Epithelial cell of proximal tubule (primary cell): ENCODE measurements at regions not wholly inside any gene's neighbourhood (a gene's known extent, or its start where the extent isn't known, plus 50 kb on each side); places are given as distances from the start of the nearest gene placed in this dataset.

Source experiments
- DNase-seq: peaks from one replicate; pipeline ENCODE4 v3.0.0-alpha.2; 2011; ENCODE audit warnings: low read depth
- H3K4me3 ChIP-seq: 2 replicates; pipeline ENCODE4 v1.5.1; 2011; ENCODE audit warnings: low read depth, mild to moderate bottlenecking, low read length
- TF ChIP-seq, protein P1 (sequence below): conservative IDR thresholded peaks from 2 replicates; pipeline ENCODE4 v1.5.1; 2012; ENCODE audit warnings: low read depth, mild to moderate bottlenecking, low read length

DNA sequence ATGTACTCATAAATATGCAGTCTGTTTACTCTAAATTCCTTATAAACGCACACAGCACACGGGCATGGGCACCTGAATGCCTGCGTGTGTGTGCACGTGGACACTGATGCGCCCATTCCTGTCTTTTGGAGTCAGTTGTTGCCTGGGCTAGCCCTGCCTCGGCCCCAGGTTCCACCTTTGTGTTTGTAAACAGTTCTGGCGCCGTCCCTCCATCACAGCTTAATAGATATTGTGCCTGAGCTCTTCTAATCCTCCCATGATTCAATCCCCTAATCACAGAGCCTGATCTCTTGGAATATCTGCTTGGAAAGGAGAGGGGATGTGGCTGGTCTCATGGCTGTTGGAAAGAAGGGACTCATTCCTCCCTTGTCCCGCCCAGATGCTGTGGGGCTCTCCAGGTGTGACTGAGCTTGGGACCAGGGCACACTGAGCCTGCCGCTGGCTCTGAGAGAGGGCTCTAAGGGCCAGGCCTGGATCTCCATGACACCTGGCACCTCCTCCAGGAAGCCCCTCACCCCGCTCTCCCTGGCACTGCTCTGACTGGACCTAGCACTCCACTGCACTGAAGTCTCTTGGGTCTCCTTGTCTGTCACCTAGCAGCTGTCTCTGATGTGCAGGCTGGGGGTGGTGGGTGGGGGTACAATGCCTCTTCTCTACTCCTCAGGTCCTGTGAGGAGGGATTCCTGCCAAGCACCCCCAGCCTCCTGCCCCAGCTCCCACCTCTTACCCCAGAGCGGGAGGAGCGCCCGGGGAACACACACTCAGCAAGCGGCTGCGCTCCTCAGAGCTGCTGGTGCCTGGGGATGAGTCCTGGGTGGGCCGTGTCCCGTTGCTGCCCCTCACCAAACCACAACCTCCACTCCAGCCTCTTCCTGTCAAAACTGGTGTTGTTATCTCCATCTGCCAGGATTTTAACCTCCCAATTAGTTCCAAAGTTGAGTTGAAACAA, 181.3 kb downstream of the INHBB start:
- TF ChIP-seq, protein P1, sequence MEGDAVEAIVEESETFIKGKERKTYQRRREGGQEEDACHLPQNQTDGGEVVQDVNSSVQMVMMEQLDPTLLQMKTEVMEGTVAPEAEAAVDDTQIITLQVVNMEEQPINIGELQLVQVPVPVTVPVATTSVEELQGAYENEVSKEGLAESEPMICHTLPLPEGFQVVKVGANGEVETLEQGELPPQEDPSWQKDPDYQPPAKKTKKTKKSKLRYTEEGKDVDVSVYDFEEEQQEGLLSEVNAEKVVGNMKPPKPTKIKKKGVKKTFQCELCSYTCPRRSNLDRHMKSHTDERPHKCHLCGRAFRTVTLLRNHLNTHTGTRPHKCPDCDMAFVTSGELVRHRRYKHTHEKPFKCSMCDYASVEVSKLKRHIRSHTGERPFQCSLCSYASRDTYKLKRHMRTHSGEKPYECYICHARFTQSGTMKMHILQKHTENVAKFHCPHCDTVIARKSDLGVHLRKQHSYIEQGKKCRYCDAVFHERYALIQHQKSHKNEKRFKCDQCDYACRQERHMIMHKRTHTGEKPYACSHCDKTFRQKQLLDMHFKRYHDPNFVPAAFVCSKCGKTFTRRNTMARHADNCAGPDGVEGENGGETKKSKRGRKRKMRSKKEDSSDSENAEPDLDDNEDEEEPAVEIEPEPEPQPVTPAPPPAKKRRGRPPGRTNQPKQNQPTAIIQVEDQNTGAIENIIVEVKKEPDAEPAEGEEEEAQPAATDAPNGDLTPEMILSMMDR = no peak
- H3K4me3 ChIP-seq = no peak overlapping the region

DNA sequence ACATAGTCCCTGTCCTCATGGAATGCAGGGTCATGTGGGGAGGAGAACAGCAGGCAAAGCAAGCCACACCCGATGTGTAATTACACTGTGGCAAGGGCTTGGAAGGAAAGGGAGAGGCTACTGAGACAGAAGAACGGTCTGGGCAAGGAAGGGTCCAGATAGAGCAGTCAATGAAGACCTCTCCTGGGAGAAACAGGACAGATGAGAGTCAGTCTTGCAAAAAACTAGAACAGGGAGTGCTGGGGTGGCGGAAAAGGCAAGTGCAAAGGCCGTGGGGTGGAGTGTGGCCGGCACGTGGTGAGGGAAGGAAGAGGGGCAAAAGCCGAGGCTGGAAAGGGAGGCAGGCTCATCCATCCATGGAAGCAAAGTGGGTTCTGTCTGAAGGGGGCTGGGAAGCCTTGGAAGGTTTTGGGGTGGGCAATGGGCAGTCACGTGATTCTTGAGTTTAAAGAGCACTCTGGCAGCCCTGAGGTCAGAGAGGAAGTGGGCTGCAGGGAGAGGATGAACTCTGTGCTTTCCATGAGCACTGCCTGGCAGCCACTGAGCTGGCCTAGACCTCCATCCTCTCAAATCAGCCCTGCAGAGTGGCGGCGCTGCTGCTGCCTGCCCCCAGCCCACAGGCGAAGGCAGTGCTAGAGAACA, 182.2 kb downstream of the INHBB start:
- DNase-seq = no peak
- H3K4me3 ChIP-seq = no peak overlapping the region
- TF ChIP-seq, protein P1 = no peak

More for the DNA sequence above, 181.3 kb downstream of the INHBB start:
- DNase-seq = no peak

DNA sequence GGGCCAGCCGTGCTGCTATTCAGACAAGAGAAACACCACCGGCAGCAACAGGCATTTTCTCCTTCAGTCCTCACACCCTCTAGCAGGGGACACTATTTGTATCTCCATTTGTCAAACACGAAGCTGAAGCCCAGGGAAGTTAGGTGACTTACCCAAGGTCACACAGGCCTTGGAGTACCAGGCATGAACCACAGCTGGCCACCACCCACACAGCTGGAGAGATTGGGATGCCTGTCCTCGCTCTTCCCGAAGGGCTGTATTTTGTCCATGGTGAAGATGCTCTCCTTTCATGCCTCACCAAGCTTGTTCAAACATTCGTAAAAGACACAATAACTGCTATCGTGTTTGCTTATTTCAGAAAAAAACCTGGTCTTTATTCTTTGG, 182.7 kb downstream of the INHBB start:
- no peak overlapping the region for H3K4me3 ChIP-seq
- TF ChIP-seq, protein P1 = no peak
- no peak for DNase-seq

DNA sequence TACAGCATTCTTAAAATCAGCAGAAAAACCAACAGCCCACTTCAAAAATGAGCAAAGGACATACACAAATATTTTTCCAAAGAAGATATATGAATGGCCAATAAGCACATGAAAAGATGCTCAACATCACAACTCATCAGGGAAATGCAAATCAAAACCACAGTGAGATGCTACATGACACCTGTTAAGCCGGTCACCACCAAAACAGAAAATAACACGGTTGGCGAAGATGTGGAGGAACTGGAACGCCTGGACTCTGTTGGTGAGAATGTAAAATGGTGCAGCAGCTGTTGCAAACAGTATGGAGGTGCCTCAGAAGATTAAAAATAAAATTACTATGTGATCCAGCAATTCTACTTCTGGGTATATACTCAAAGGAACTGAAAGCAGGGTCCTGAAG, 184.8 kb downstream of the INHBB start:
- H3K4me3 ChIP-seq = no peak overlapping the region
- no peak for DNase-seq
- TF ChIP-seq, protein P1 = no peak

DNA sequence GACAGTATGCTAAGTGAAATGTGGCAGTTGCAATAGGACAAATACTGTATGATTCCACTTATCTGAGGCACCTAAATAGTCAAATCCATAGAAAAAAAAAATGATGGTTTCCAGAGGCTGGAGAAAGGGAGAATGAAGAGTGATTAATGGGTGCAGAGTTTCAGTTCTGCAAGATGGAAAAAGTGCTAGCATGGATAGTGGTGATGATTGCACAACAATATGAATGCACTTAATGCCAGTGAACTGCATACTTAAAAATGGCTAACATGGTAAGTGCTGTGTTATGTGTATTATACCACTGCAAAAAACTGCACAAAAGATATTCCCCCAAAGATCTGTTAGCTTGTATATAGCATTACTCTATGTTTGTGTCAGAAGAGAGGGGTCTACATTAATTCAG, 185.4 kb downstream of the INHBB start:
- TF ChIP-seq, protein P1 = no peak
- H3K4me3 ChIP-seq = no peak overlapping the region
- DNase-seq = no peak

DNA sequence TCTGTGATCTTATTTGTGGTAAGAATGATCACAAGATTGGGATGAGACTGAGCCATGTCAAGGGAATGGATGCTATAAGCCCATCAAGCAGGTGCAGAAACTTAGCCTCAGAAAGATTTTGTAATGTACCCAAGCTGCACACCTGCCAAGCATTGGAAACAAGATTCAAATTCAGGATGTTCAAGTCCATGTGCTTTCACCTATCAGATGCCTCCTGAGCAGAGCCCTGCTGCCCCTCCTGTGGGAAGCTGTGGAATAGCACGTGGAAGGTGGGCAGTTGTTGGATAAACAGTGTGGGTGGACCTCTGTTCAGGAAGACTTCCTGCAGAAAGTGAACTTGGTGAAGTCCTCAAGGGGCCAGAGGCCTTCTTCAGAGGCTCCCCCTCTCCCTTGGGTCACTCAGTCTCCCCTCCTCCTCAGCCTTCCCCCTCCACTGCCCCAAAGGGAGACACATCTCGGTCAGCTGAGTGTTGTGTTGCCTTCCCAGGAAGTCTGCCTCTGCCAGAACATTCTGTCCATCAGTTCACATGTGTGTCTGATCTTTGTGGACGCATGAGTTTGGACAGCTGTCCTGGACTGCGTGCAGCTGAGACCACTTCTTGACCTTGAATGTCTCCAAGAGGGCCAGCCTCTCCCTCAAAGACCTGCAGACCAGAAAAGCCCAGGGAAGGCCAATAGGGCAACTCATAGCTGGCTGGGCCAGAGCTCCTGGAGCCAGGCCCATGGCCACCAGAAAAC, 186.1 kb downstream of the INHBB start:
- TF ChIP-seq, protein P1 = no peak
- no peak for DNase-seq
- H3K4me3 ChIP-seq = no peak overlapping the region
